Neural cell (in vitro differentiated cells): ENCODE measurements at regions not wholly inside any gene's neighbourhood (a gene's known extent, or its start where the extent isn't known, plus 50 kb on each side); places are given as distances from the start of the nearest gene placed in this dataset.
"Not testable (repeated sequence)": the region's sequence is repeated elsewhere in the genome, so short reads cannot be mapped to it uniquely, and the experiment has no call there.

Experiments
- H2AFZ ChIP-seq: fragments of 200-600, 300-800 bp; sonication (generic), shearing (Covaris generic); 2 replicates; pipeline ENCODE4 v1.6.0; 2014; ENCODE audit warnings: low read depth, mild to moderate bottlenecking, antibody characterized with exemption, low read length, moderate library complexity
- H3F3A ChIP-seq: fragments of 200-600 bp; shearing (Covaris generic); 2 replicates; pipeline ENCODE4 v1.6.1; 2016; ENCODE audit warnings: mild to moderate bottlenecking, moderate library complexity, mixed read lengths, antibody characterized with exemption, low read length; ENCODE audit not compliant: insufficient read depth, poor library complexity, severe bottlenecking
- H3K27ac ChIP-seq: fragments of 200-600, 300-800 bp; sonication (generic), shearing (Covaris generic); 2 replicates; pipeline ENCODE4 v1.5.1; 2014; ENCODE audit warnings: mild to moderate bottlenecking, low read length, moderate library complexity
- H3K27me3 ChIP-seq: fragments of 300-800, 200-600 bp; sonication (generic), shearing (Covaris generic); 2 replicates; pipeline ENCODE4 v1.6.0; 2014; ENCODE audit warnings: mild to moderate bottlenecking, low read depth, low read length, moderate library complexity; ENCODE audit not compliant: insufficient read depth
- H3K36me3 ChIP-seq: fragments of 300-800, 200-600 bp; sonication (generic), shearing (Covaris generic); 2 replicates; pipeline ENCODE4 v1.5.1; 2014; ENCODE audit warnings: mild to moderate bottlenecking, antibody characterized with exemption, low read length, moderate library complexity; ENCODE audit not compliant: insufficient read depth
- H3K4me2 ChIP-seq: fragments of 300-800, 200-600 bp; sonication (generic), shearing (Covaris generic); 2 replicates; pipeline ENCODE4 v1.6.0; 2014; ENCODE audit warnings: mild to moderate bottlenecking, low read length
- H3K4me3 ChIP-seq: fragments of 300-800, 200-600 bp; sonication (generic), shearing (Covaris generic); 2 replicates; pipeline ENCODE4 v1.5.1; 2014; ENCODE audit warnings: mild to moderate bottlenecking, low read length, moderate library complexity
- H3K79me2 ChIP-seq: fragments of 200-600 bp; shearing (Covaris generic); replicated peaks from 2 replicates; pipeline ENCODE4 v1.6.0; 2014; ENCODE audit warnings: mild to moderate bottlenecking, low read length, moderate library complexity; ENCODE audit not compliant: insufficient read depth
- H3K9ac ChIP-seq: fragments of 300-800, 200-600 bp; sonication (generic), shearing (Covaris generic); 2 replicates; pipeline ENCODE4 v1.6.1; 2016; ENCODE audit warnings: mild to moderate bottlenecking, low read length, mixed read lengths
- H3K9me2 ChIP-seq: fragments of 200-600 bp; shearing (Covaris generic); 2 replicates; pipeline ENCODE4 v1.6.1; 2016; ENCODE audit warnings: mild to moderate bottlenecking, low read length, mixed read lengths; ENCODE audit not compliant: insufficient read depth
- H3K9me3 ChIP-seq: fragments of 200-600, 300-800 bp; sonication (generic), shearing (Covaris generic); 2 replicates; pipeline ENCODE4 v1.6.1; 2016; ENCODE audit warnings: mild to moderate bottlenecking, mixed run types, low read length, moderate library complexity, mixed read lengths
- H4K20me1 ChIP-seq: fragments of 200-600 bp; shearing (Covaris generic); 2 replicates; pipeline ENCODE4 v1.6.1; 2016; ENCODE audit warnings: mild to moderate bottlenecking, mixed run types; ENCODE audit not compliant: insufficient read depth
- EP300 ChIP-seq: fragments of 450-650 bp; conservative IDR thresholded peaks from 2 replicates; pipeline ENCODE4 v1.6.1; 2014; ENCODE audit warnings: antibody characterized with exemption, mild to moderate bottlenecking, moderate library complexity; ENCODE audit not compliant: poor library complexity, severe bottlenecking
- MXI1 ChIP-seq: fragments of 450-650 bp; conservative IDR thresholded peaks from 2 replicates; pipeline ENCODE4 v1.6.1; 2014; ENCODE audit warnings: antibody characterized with exemption, mild to moderate bottlenecking; ENCODE audit not compliant: poor library complexity, severe bottlenecking
- POLR2AphosphoS5 ChIP-seq: IDR thresholded peaks from 2 replicates; pipeline ENCODE4 v1.6.1; 2012
- TF ChIP-seq, protein P1 (sequence below): fragments of 450-650 bp; IDR thresholded peaks from 2 replicates; pipeline ENCODE4 v1.5.1; 2014; ENCODE audit warnings: antibody characterized with exemption, mild to moderate bottlenecking, moderate library complexity; ENCODE audit not compliant: poor library complexity, severe bottlenecking

DNA sequence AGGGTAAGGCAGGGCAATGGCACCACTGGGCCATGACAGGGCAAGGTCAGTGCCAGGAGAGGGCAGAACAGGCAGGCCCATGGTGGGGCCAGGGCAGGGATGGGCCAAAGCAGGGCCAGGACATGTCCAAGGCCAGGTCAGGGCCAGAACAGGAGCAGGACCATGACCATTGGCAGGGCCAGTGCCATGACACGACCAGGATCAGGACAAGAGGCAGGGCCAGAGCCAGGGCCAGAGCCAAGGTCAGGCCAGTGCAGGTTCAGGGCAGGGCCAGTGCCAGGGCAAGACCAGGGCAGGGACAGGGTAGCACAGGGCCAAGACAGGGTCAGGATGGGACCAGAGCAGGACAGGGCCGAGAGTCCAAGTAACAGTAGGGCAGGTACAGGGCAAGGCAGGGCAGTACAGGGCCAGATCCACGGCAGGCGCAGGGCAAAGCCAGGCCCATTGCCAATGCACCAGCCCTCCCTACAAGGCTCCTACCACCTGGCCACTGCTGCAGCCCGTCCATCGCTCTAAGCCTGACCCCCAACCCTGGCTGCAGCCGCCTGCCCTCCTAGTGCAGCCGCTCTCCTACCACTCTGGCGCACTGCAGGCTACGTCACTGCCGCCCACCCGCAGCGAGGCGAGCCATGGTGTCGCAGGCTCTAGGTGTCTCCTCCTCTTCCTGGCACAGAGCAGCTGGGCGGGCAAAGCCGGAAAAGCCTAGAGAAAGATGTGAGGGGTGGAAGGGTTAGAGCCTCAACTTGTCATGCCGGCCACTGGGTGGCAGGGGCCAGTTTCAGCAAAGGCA, 2876.3 kb downstream of the RPIA start:
- not testable (repeated sequence) for H3K4me2 ChIP-seq, H3K79me2 ChIP-seq, H3K9me2 ChIP-seq, H4K20me1 ChIP-seq, H3K9ac ChIP-seq, H3F3A ChIP-seq, H3K4me3 ChIP-seq, H3K27me3 ChIP-seq, H3K9me3 ChIP-seq, H3K27ac ChIP-seq, H3K36me3 ChIP-seq, H2AFZ ChIP-seq

DNA sequence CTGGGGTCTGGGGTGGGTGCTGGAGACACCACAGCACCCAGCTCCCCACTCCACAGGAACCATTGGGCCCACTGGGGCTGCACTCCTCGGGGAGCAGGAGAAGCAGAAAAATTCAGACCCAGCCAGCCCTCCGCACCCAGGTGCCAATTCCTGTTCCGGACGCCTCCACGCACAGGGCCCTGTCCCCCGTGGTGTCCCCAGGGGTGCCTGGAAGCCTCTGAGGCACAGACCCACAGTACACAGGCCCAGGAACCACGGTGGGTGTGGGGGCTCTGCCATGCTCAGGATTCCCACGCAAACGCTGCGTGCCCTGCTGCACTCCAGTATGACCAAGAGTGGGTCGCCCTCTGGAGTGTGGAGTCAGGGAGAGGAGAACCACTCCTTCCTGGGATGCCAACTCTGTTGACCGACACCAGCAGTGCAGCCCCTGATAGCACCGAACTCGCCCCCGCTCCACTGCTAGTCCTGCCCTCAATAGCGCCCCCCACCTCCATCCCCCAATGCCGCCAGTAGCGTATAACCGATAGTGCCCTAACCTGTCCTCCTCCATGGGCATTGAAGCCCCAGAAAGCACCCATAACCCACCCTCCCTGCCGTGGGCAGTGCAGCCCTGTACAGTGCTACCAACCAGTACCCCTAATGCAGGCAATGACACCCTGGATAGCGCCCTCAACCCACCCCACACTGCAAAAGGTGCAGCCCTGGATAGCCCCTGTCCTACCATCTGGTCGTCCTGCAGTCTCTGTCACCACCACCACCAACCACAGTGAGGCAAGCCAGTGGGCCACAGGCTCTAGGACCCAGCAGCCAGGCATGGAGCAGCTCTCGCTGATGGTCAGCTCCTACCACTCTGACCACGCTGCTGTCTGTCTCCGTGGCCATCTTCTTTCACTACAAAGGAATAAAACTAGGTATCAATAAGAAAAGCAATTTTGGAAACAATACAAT, 2877.2 kb downstream of the RPIA start:
- not testable (repeated sequence) for H4K20me1 ChIP-seq, H3K9me2 ChIP-seq, H2AFZ ChIP-seq, H3K4me3 ChIP-seq, H3K27me3 ChIP-seq, H3K9ac ChIP-seq, H3F3A ChIP-seq, H3K4me2 ChIP-seq, H3K9me3 ChIP-seq, H3K36me3 ChIP-seq, H3K79me2 ChIP-seq, H3K27ac ChIP-seq

DNA sequence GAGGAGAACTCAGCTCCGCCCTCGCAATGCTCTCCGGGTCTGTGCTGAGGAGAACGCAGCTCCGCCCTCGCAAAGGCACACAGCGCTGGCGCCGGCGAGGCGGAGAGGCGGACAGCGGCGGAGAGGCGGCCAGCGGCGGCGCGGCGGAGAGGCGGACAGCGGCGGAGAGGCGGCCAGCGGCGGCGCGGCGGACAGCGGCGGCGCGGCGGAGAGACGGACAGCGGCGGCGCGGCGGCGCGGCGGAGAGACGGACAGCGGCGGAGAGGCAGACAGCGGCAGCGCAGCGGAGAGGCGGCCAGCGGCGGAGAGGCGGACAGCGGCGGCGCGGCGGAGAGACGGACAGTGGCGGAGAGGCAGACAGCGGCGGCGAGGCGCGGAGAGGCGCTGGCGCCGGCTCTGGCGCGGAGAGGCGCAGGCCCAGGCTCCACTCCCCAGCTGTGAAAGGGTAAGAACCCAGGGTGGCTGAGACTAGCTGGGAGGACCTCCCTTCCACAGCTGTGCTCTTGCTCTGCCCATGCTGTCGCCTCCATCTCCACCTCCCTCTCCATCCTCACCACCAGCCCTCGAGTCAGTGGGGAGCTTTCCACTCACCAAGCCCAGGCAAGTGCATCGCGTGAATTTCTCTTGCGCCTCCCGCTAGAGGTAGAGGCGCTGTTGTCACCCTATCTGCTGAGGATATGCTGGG, 2879.9 kb downstream of the RPIA start:
- H3K36me3 ChIP-seq, H2AFZ ChIP-seq, H4K20me1 ChIP-seq, H3F3A ChIP-seq, H3K9me2 ChIP-seq, H3K79me2 ChIP-seq, H3K27me3 ChIP-seq, H3K9me3 ChIP-seq, H3K4me2 ChIP-seq: not testable (repeated sequence)
- Histone ChIP-seq H3K4me3 (peak overlapping the region; percentile 68), H3K9ac (peak overlapping the region; percentile 66), H3K27ac (peak overlapping the region; percentile 45)
- peak; percentile 20 for TF ChIP-seq POLR2AphosphoS5
- TF ChIP-seq, protein P1, sequence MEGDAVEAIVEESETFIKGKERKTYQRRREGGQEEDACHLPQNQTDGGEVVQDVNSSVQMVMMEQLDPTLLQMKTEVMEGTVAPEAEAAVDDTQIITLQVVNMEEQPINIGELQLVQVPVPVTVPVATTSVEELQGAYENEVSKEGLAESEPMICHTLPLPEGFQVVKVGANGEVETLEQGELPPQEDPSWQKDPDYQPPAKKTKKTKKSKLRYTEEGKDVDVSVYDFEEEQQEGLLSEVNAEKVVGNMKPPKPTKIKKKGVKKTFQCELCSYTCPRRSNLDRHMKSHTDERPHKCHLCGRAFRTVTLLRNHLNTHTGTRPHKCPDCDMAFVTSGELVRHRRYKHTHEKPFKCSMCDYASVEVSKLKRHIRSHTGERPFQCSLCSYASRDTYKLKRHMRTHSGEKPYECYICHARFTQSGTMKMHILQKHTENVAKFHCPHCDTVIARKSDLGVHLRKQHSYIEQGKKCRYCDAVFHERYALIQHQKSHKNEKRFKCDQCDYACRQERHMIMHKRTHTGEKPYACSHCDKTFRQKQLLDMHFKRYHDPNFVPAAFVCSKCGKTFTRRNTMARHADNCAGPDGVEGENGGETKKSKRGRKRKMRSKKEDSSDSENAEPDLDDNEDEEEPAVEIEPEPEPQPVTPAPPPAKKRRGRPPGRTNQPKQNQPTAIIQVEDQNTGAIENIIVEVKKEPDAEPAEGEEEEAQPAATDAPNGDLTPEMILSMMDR, result peak; percentile 77
- peak; percentile 50 for TF ChIP-seq MXI1
- TF ChIP-seq EP300, result peak; percentile 46

DNA sequence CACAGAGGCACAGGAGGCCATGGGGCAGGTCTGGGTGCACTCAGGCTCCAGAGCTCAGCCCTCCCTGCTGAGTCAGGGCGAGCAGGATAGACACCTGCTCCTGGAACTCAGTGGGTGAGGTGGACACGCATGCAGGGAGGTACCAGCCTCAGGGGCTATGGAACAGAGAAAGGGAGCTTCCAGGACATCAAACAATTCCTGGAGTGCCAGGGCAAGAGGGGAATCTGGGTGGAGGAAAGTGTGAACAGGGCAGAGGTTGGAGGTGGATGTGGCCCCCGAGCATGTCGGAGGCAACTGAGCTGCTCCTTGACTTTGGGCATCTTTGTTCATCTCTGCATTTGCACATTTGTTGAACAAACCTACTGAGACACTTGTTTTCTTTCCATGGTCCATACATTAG, 2881.5 kb downstream of the RPIA start:
- H3K9me3 ChIP-seq, H3K9me2 ChIP-seq, H4K20me1 ChIP-seq, H3K4me2 ChIP-seq, H2AFZ ChIP-seq, H3K9ac ChIP-seq, H3K27ac ChIP-seq, H3K79me2 ChIP-seq, H3K4me3 ChIP-seq, H3F3A ChIP-seq, H3K36me3 ChIP-seq, H3K27me3 ChIP-seq: not testable (repeated sequence)

DNA sequence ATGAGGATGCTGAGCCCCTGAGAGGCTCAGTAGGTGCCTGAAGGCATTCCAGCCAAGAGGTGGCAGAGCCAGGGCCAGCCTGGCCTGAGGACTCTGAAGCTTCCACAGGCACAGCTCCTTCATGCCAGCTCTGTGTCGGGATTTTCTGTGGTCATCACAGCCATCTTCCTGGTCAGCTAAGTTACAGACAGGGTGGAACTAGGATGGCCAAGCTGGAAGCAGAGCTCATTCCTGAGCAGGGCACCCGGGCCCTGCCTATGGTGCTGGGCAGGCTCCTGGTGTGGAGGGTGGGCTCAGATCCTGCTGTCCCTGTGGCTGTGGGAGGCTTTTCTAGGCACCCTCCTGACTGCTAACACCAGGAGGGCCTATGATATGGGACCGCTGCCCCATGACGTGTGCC, 2882.3 kb downstream of the RPIA start:
- H3K4me2 ChIP-seq, H2AFZ ChIP-seq, H3K9me2 ChIP-seq, H3K79me2 ChIP-seq, H3K9me3 ChIP-seq, H4K20me1 ChIP-seq, H3K9ac ChIP-seq, H3K27ac ChIP-seq, H3F3A ChIP-seq, H3K27me3 ChIP-seq, H3K36me3 ChIP-seq, H3K4me3 ChIP-seq: not testable (repeated sequence)

DNA sequence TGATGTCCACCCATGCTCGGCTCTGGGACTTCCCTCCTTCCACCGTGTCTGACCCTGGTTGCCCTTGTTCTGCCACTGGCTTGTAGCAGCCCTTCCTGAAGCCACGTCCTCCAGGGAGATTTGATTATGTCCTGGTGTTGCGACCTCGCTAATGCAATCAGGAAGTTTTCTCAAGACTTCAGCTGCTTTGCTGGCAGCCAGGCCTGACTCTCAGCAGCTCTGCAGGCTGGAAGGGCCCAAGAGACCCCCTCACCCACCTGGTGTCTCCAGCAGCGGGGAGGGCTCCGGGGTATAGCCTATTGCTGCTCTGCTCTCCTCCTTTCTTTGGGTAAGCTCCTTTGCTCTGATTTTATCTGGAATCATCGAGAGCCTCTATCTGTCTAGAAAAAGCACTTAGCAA, 2882.8 kb downstream of the RPIA start:
- H3F3A ChIP-seq, H3K9ac ChIP-seq: not testable (repeated sequence)

More for the DNA sequence above, 2882.8 kb downstream of the RPIA start:
- H3K4me2 ChIP-seq, H3K9me3 ChIP-seq, H3K9me2 ChIP-seq, H3K27ac ChIP-seq, H3K36me3 ChIP-seq, H4K20me1 ChIP-seq, H3K27me3 ChIP-seq, H3K4me3 ChIP-seq, H3K79me2 ChIP-seq, H2AFZ ChIP-seq: not testable (repeated sequence)
